Activated gamma-delta T cell treated with Interleukin-2 at 50 U/mL for 16 hours (primary cell): ENCODE measurements at regions not wholly inside any gene's neighbourhood (a gene's known extent, or its start where the extent isn't known, plus 50 kb on each side); places are given as distances from the start of the nearest gene placed in this dataset.
"Not testable (repeated sequence)": the region's sequence is repeated elsewhere in the genome, so short reads cannot be mapped to it uniquely, and the experiment has no call there.

Experiments used
- DNase-seq: peaks from one replicate; pipeline ENCODE4 v3.0.0-alpha.2; 2020

GRCh38 chr6:140398076-140398475 lies 1023.6 kb upstream of the CITED2 start:
- no peak for DNase-seq

- DNase-seq, result no peak
Measured at GRCh38 chr6:140397106-140397505, 1022.7 kb upstream of the CITED2 start.

- DNase-seq, result no peak
Measured at GRCh38 chr6:140393665-140394540, 1019.5 kb upstream of the CITED2 start.

- DNase-seq, result no peak
Measured at GRCh38 chr6:140388815-140389214, 1014.4 kb upstream of the CITED2 start.

- no peak for DNase-seq
Measured at GRCh38 chr6:140388192-140388802, 1013.8 kb upstream of the CITED2 start.

GRCh38 chr6:140385679-140386078 lies 1011.2 kb upstream of the CITED2 start:
- no peak for DNase-seq

DNA sequence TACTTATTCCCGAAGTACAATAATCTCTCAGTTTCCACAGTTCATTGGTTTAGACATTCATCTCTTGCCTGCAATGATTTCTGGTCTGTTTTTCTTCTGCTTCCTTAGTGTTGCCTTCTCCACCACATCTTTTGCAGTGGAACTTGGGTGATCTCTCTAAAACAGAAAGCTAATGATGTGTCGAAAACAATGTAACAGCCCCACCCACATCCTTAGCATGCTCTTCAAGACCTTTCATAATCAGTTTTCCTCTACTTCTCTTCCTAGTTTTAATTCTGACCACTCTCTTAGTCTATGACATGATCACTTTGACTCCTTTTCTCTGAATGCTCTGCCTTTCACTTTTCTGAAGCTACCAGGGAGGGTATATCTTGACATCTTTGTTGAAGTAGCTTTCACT lies 1007.9 kb upstream of the CITED2 start:
- no peak for DNase-seq

- DNase-seq, result no peak
Measured at GRCh38 chr6:140380427-140381218, 1006.2 kb upstream of the CITED2 start.

GRCh38 chr6:140379919-140380318 lies 1005.5 kb upstream of the CITED2 start:
- DNase-seq, result no peak

DNA sequence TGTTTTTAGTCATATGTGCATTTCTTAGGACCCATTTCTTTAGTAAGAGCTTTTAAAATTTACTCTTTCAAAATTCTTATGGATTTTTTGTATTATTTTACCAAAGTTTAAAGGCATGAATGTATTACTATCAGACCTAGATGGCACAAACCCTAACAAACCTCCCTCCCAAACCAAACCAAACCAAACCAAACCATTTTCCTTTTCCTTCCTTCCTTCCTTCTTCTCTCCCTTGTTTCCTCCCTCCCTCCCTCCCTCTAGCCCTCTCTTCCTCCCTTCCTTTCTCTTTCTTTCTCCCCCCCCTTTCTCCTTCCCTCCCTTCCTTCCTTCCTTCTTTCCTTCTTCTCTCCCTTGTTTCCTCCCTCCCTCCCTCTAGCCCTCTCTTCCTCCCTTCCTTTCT lies 1001.8 kb upstream of the CITED2 start:
- no peak for DNase-seq

DNA sequence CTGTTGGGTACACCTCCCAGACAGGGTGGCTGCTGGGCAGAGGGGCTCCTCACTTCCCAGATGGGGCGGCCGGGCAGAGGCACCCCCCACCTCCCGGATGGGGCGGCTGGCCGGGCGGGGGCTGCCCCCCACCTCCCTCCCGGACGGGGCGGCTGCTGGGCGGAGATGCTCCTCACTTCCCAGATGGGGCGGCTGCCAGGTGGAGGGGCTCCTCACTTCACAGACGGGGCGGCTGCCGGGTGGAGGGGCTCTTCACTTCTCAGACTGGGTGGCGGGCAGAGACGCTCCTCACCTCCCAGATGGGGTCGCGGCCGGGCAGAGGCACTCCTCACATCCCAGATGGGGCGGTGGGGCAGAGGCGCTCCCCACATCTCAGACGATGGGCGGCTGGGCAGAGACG lies 999.3 kb upstream of the CITED2 start:
- DNase-seq, result not testable (repeated sequence)

- no peak for DNase-seq
Measured at GRCh38 chr6:140372064-140372463, 997.6 kb upstream of the CITED2 start.

DNA sequence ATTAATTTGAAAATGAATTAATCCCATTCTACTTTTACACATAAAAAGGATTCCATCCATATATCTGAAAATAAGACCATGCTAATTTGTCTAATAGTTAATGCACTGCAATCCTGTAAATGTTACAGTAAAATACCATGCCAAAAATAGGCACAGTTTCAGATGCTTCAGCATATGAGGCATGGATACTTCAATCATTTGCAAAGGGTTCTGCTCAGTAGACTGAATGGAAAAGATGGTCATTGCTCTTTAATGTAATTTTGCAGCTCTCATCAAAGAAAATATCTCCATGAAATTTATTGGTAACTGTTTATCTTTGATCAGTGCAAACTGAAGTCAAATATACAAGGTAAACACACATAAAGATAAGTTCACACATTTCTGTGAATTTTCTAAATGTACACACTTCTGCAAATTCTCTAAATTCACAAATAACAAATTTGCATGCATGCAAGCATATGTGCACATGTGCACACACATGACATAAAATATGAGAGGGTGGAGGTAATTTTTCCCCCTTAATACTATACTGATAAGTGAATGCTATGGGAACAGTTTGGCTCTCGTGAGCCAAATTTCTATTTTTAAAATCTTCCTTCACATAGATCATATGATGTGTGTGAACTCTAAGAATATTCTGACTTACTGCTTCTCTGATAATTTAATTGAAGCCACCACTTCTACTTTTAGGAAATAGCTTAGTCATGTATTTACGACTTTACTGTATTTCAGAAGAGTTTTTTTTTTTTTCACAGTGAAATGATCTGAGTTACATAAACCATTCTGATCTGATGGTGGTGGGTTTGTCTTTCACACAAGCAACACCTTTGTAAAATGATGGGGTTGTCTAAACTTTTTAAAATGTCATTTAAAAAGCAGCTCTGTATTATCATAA lies 996.8 kb upstream of the CITED2 start:
- no peak for DNase-seq

DNA sequence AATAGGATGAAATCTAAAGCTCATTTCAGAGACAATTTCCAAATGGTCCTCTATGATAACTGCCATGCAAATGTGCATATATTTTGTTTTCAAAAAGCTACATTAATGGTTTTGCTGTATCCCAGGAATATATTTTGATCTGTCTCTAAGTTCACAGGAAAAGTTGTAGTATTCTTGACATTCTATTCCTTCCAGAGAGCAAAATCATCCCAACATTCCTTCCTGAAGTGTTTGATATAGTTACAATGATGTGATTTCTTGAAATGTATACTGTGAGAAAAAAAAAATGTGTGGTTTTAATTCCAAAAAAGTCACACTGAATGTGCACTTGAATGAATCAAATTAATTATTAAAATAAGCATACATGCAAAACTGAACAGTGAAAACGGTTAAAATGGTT lies 996.0 kb upstream of the CITED2 start:
- no peak for DNase-seq

- DNase-seq, result no peak
Measured at GRCh38 chr6:140366991-140367390, 992.5 kb upstream of the CITED2 start.

- DNase-seq, result no peak
Measured at GRCh38 chr6:140364916-140365315, 990.5 kb upstream of the CITED2 start.

DNA sequence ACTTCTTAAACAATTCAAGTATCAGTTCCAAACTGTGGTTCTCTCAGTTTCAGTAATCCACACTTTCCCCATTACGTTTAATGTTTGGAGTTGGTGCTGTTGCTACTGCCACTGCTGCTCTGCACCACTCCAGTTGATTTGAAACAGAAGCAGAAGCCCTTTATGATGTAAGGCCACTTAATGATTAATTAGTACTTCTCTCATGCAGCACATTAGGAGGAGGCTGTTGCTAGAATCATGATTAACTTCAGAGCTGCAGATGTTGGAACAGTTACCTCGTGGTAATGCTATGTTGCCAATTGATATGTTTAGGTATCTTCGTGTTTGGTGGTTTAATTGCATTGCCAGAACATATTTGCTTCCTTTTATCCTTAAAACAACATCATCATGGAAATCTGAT lies 986.2 kb upstream of the CITED2 start:
- DNase-seq, result no peak

DNA sequence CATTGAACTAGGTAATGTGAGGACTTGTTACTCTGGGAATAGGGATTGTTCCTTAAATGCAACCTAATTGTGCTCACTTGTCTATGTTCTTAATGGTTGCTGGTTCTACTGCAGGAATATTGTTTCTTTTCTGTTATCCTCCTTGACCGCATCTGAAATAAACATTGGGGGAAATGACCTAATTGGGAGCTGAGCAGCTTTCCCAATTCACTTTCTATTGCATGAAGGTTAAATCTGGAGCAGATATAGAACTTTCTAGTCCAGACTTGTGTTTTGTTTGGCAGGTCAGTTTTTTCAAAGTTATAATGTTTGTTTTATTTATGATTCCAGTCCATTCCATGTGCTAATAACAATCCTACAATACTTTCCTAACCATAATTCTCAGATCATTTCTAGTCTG lies 981.0 kb upstream of the CITED2 start:
- DNase-seq, result no peak

DNA sequence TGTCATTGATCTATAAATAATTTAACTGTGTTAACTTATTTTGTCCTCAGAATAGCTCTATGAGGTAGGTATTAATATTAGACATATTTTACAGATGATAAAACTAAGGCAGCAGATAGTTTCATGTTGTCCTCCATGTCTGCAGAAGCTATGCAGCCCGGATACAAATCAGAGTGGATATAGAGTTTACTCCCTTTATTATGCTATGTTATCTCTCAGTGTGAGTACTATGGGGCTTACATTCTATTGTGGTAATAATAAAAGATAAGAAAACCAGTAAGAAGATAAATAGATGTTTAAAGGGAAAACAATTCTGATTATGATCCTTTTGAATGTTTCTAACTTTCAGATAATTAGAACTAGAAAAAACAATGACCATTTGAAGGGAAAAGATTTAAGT lies 979.8 kb upstream of the CITED2 start:
- DNase-seq, result no peak

DNA sequence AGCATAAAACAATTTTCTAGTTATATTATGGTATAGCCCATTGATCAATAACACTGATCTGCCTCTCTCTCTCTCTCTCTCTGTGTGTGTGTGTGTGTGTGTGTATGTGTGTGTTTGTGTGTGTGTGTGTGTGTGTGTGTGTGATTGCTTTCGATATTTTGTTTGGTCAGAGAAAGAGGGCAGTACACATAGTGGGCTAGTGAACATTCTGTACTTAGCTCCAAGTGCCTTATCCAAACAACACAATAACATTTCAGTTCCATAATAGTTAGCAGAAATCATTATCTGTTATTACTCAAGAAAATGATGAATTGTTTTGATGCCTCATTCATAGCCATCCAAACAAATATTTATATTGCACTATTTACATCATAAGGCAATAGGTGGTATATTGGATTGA lies 979.1 kb upstream of the CITED2 start:
- no peak for DNase-seq

- no peak for DNase-seq
Measured at GRCh38 chr6:140346428-140346827, 972.0 kb upstream of the CITED2 start.

GRCh38 chr6:140345935-140346334 lies 971.5 kb upstream of the CITED2 start:
- no peak for DNase-seq
